ENCODE measurements at regions not wholly inside any gene's neighbourhood (a gene's known extent, or its start where the extent isn't known, plus 50 kb on each side); places are given as distances from the start of the nearest gene placed in this dataset.

- H3K4me3 ChIP-seq (ENCODE audit: low read length), result no peak overlapping the region
- no peak for DNase-seq
- H3K4me1 ChIP-seq (ENCODE audit: low read length), result no peaks in the 10 kb centered on the region
- TF ChIP-seq EZH2 (optimal IDR thresholded peaks at IDR 0.05; ENCODE audit: low read depth, low read length), result no peak
- TF ChIP-seq, protein P1, sequence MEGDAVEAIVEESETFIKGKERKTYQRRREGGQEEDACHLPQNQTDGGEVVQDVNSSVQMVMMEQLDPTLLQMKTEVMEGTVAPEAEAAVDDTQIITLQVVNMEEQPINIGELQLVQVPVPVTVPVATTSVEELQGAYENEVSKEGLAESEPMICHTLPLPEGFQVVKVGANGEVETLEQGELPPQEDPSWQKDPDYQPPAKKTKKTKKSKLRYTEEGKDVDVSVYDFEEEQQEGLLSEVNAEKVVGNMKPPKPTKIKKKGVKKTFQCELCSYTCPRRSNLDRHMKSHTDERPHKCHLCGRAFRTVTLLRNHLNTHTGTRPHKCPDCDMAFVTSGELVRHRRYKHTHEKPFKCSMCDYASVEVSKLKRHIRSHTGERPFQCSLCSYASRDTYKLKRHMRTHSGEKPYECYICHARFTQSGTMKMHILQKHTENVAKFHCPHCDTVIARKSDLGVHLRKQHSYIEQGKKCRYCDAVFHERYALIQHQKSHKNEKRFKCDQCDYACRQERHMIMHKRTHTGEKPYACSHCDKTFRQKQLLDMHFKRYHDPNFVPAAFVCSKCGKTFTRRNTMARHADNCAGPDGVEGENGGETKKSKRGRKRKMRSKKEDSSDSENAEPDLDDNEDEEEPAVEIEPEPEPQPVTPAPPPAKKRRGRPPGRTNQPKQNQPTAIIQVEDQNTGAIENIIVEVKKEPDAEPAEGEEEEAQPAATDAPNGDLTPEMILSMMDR (IDR thresholded peaks at IDR 0.05; ENCODE audit: low read length), result no peak
- no peak for TF ChIP-seq EZH2phosphoT487 (IDR thresholded peaks at IDR 0.05; ENCODE audit: low read length)
- H3K27me3 ChIP-seq (replicated peaks; ENCODE audit: insufficient read depth, low read length), result peaks cover 48% of the 10 kb centered on the region
- no peak overlapping the region for H3K4me2 ChIP-seq (ENCODE audit: low read depth, low read length)
- no peaks in the 10 kb centered on the region for H3K9me2 ChIP-seq (replicated peaks; ENCODE audit: insufficient read depth, low read length)
- no peak overlapping the region for H3K9ac ChIP-seq (ENCODE audit: low read length)
- no peaks in the 10 kb centered on the region for H3K9me3 ChIP-seq (replicated peaks; ENCODE audit: insufficient read depth, low read length)
- H3K79me2 ChIP-seq (ENCODE audit: low read length), result no peaks in the 10 kb centered on the region
- H3K27ac ChIP-seq (ENCODE audit: low read length), result no peak overlapping the region
- H2AFZ ChIP-seq (ENCODE audit: low read length), result no peak overlapping the region
- H4K20me1 ChIP-seq (ENCODE audit: insufficient read depth, low read length), result no peaks in the 10 kb centered on the region
- H3F3A ChIP-seq (ENCODE audit: insufficient read depth, low read length), result no peaks in the 10 kb centered on the region
- no peaks in the 10 kb centered on the region for H3K36me3 ChIP-seq (replicated peaks; ENCODE audit: insufficient read depth, low read length)
Observed at GRCh38 chr17:73940511-73940910, 263.0 kb upstream of the RPL38 start.

DNA sequence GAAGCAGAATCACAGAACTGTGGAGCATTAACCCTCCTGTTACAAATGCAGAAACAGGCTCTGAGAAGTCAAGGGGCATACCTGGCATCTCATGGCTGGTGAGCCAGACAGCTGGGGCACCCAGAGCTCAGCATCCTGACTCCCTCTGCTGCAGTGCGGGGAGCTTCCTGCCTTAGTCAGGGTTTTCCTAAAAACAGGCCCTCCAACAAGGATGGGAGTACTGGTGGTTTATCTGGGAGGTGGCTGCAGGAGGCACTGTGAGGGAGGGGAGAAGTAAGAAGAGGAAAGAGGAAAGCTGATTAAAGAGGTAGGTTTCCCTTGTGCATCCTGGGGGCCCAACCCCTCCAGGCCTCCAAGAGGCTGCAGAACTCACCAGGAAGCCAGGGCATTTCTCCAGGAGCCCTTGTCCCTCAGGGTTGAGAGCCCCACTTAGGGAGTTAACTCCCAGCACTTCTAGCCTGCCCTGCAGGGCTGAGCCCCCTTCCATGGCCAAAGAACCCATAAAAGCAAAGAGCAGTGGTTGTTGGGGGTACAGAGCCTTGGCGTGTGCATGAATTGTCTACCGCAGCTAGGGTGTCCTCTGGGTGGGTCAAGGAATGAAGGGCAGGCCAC, 261.5 kb upstream of the RPL38 start:
- no peak overlapping the region for H3K4me2 ChIP-seq (ENCODE audit: low read depth, low read length)
- no peak overlapping the region for H3K4me3 ChIP-seq (ENCODE audit: low read length)
- no peaks in the 10 kb centered on the region for H4K20me1 ChIP-seq (ENCODE audit: insufficient read depth, low read length)
- H2AFZ ChIP-seq (ENCODE audit: low read length), result no peak overlapping the region
- no peaks in the 10 kb centered on the region for H3K9me2 ChIP-seq (replicated peaks; ENCODE audit: insufficient read depth, low read length)
- H3K27ac ChIP-seq (ENCODE audit: low read length), result no peak overlapping the region
- H3K9me3 ChIP-seq (replicated peaks; ENCODE audit: insufficient read depth, low read length), result no peaks in the 10 kb centered on the region
- H3K79me2 ChIP-seq (ENCODE audit: low read length), result no peaks in the 10 kb centered on the region
- TF ChIP-seq EZH2phosphoT487 (IDR thresholded peaks at IDR 0.05; ENCODE audit: low read length) (no peak), EZH2 (optimal IDR thresholded peaks at IDR 0.05; ENCODE audit: low read depth, low read length) (no peak)
- TF ChIP-seq, protein P1 (IDR thresholded peaks at IDR 0.05; ENCODE audit: low read length), result no peak
- H3K4me1 ChIP-seq (ENCODE audit: low read length), result no peaks in the 10 kb centered on the region
- no peak overlapping the region for H3K9ac ChIP-seq (ENCODE audit: low read length)
- peaks cover 51% of the 10 kb centered on the region for H3K27me3 ChIP-seq (replicated peaks; ENCODE audit: insufficient read depth, low read length)
- DNase-seq, result no peak
- no peaks in the 10 kb centered on the region for H3F3A ChIP-seq (ENCODE audit: insufficient read depth, low read length)
- no peaks in the 10 kb centered on the region for H3K36me3 ChIP-seq (replicated peaks; ENCODE audit: insufficient read depth, low read length)

DNA sequence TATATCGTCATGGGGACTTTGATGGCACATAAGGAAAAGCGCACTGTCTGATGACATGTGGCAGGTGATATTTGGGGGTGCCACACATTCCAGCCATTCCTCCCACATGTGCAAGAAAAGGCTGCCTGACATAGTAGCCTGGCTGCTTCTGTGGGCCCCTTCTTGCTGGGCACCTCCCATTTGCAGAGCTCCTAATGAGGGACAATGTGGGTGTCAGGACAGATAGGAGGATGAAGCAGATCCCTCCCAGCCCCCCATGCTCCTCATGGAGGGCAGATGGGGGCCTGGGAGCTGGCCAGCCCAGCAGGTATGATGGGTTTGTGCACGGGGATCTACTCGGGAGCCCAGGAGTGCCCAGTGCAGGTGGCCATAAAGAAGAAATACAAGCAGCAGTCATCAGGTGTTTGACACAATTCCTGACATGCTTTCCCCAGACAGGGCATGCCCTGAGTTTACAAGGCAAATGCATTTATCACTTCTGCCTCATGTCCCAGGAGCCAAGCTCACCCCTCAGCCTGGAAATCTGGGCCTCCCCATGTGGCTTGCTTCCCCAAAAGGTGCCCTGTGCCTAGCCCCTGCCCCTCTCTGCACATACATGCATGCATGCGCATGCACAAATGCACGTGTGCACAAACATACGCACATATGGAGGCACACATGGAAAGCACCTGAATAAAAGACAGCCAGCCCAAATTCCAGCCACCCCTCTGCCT, 260.6 kb upstream of the RPL38 start:
- Histone ChIP-seq H3K27ac (ENCODE audit: low read length) (no peak overlapping the region), H3K9me3 (replicated peaks; ENCODE audit: insufficient read depth, low read length) (no peaks in the 10 kb centered on the region), H3K27me3 (replicated peaks; ENCODE audit: insufficient read depth, low read length) (peaks cover 50% of the 10 kb centered on the region), H3K9ac (ENCODE audit: low read length) (no peak overlapping the region), H4K20me1 (ENCODE audit: insufficient read depth, low read length) (no peaks in the 10 kb centered on the region), H3K36me3 (replicated peaks; ENCODE audit: insufficient read depth, low read length) (no peaks in the 10 kb centered on the region), H3K4me1 (ENCODE audit: low read length) (no peaks in the 10 kb centered on the region), H3K79me2 (ENCODE audit: low read length) (no peaks in the 10 kb centered on the region), H3K4me2 (ENCODE audit: low read depth, low read length) (no peak overlapping the region), H2AFZ (ENCODE audit: low read length) (no peak overlapping the region), H3K4me3 (ENCODE audit: low read length) (no peak overlapping the region), H3F3A (ENCODE audit: insufficient read depth, low read length) (no peaks in the 10 kb centered on the region), H3K9me2 (replicated peaks; ENCODE audit: insufficient read depth, low read length) (no peaks in the 10 kb centered on the region)
- no peak for DNase-seq
- TF ChIP-seq EZH2 (optimal IDR thresholded peaks at IDR 0.05; ENCODE audit: low read depth, low read length), result no peak
- TF ChIP-seq EZH2phosphoT487 (IDR thresholded peaks at IDR 0.05; ENCODE audit: low read length), result no peak
- TF ChIP-seq, protein P1 (IDR thresholded peaks at IDR 0.05; ENCODE audit: low read length), result no peak

Measured in MM.1S (cell line).